ENCODE measurements at regions not wholly inside any gene's neighbourhood (a gene's known extent, or its start where the extent isn't known, plus 50 kb on each side); places are given as distances from the start of the nearest gene placed in this dataset.
"Not testable (repeated sequence)": the region's sequence is repeated elsewhere in the genome, so short reads cannot be mapped to it uniquely, and the experiment has no call there.

GRCh38 chr7:16960337-16960965 lies 78.7 kb upstream of the AGR3 start:
- DNase-seq: no peak
- H3K27me3 Mint-ChIP-seq: no peaks in the 10 kb centered on the region
- H3K9me3 Mint-ChIP-seq: no peaks in the 10 kb centered on the region
- H3K36me3 Mint-ChIP-seq (ENCODE audit: low read depth): no peaks in the 10 kb centered on the region
- no peaks in the 10 kb centered on the region for H3K4me1 Mint-ChIP-seq (ENCODE audit: low read depth)
- ChIA-PET POLR2A (no interaction called here), CTCF (no interaction called here)
- Histone ChIP-seq H3K27ac (ENCODE audit: low read depth in 1 of 2, low read length in 2 of 2) (no peak overlapping the region), H3K27me3 (ENCODE audit: control insufficient read depth in 1 of 2, insufficient read depth in 2 of 2, low read length in 2 of 2) (no peaks in the 10 kb centered on the region), H3K9me3 (ENCODE audit: control insufficient read depth in 1 of 2, insufficient read depth in 1 of 2, low read length in 2 of 2) (no peaks in the 10 kb centered on the region), H3K4me1 (ENCODE audit: insufficient read depth, low read length) (no peaks in the 10 kb centered on the region), H3K36me3 (ENCODE audit: insufficient read depth, low read length) (no peaks in the 10 kb centered on the region), H3K4me3 (ENCODE audit: low read length) (no peak overlapping the region)
- no peak overlapping the region for H3K27ac Mint-ChIP-seq
- intact Hi-C loops (cut with DNase I, micrococcal nuclease): no loop called here
- ATAC-seq (ENCODE audit: poor library complexity): no peak
- no peak overlapping the region for H3K4me3 Mint-ChIP-seq
- TF ChIP-seq CTCF (IDR thresholded peaks at IDR 0.05): no peak

- Mint-ChIP-seq H3K4me3 (no peak overlapping the region), H3K9me3 (no peaks in the 10 kb centered on the region), H3K4me1 (ENCODE audit: low read depth) (no peaks in the 10 kb centered on the region), H3K27ac (no peak overlapping the region), H3K36me3 (ENCODE audit: low read depth) (no peaks in the 10 kb centered on the region), H3K27me3 (no peaks in the 10 kb centered on the region)
- Histone ChIP-seq H3K36me3 (ENCODE audit: insufficient read depth, low read length) (no peaks in the 10 kb centered on the region), H3K4me1 (ENCODE audit: insufficient read depth, low read length) (no peaks in the 10 kb centered on the region), H3K4me3 (ENCODE audit: low read length) (no peak overlapping the region), H3K27ac (ENCODE audit: low read depth in 1 of 2, low read length in 2 of 2) (no peak overlapping the region), H3K27me3 (ENCODE audit: control insufficient read depth in 1 of 2, insufficient read depth in 2 of 2, low read length in 2 of 2) (no peaks in the 10 kb centered on the region), H3K9me3 (ENCODE audit: control insufficient read depth in 1 of 2, insufficient read depth in 1 of 2, low read length in 2 of 2) (peaks cover 0 to 4% of the 10 kb centered on the region in 2 experiments)
- no peak for DNase-seq
- ChIA-PET CTCF (no interaction called here), POLR2A (no interaction called here)
- TF ChIP-seq CTCF (IDR thresholded peaks at IDR 0.05): no peak
- intact Hi-C loops (cut with DNase I, micrococcal nuclease): no loop called here
- no peak for ATAC-seq (ENCODE audit: poor library complexity)
These were observed 79.9 kb upstream of the AGR3 start for GRCh38 chr7:16961641-16962040.

- intact Hi-C loops (cut with DNase I, micrococcal nuclease): no loop called here
- Mint-ChIP-seq H3K4me3 (no peak overlapping the region), H3K36me3 (ENCODE audit: low read depth) (no peaks in the 10 kb centered on the region), H3K27me3 (no peaks in the 10 kb centered on the region), H3K9me3 (no peaks in the 10 kb centered on the region), H3K27ac (no peak overlapping the region), H3K4me1 (ENCODE audit: low read depth) (no peaks in the 10 kb centered on the region)
- no peaks in the 10 kb centered on the region for H3K4me1 ChIP-seq (ENCODE audit: insufficient read depth, low read length)
- no peaks in the 10 kb centered on the region for H3K36me3 ChIP-seq (ENCODE audit: insufficient read depth, low read length)
- H3K9me3 ChIP-seq (ENCODE audit: control insufficient read depth in 1 of 2, insufficient read depth in 1 of 2, low read length in 2 of 2): peaks cover 0 to 4% of the 10 kb centered on the region in 2 experiments
- H3K27me3 ChIP-seq (ENCODE audit: control insufficient read depth in 1 of 2, insufficient read depth in 2 of 2, low read length in 2 of 2): no peaks in the 10 kb centered on the region
- H3K4me3 ChIP-seq (ENCODE audit: low read length): no peak overlapping the region
- POLR2A ChIA-PET: no interaction called here
- CTCF ChIA-PET: no interaction called here
- ATAC-seq (ENCODE audit: poor library complexity) (no peak), DNase-seq (no peak)
- H3K27ac ChIP-seq (ENCODE audit: low read depth in 1 of 2, low read length in 2 of 2): no peak overlapping the region
- no peak for TF ChIP-seq CTCF (IDR thresholded peaks at IDR 0.05)
These were observed 81.3 kb upstream of the AGR3 start for GRCh38 chr7:16963044-16963443.

- CTCF ChIA-PET: not testable (repeated sequence)
- POLR2A ChIA-PET: interaction anchor here (1.0 kb wide), 1 partner anchor 10 kb away, joined by 3 read pairs; no protein-coding TSS in a partner anchor
These were observed 83.9 kb upstream of the AGR3 start for GRCh38 chr7:16965697-16966096.

More at GRCh38 chr7:16965697-16966096, 83.9 kb upstream of the AGR3 start:
- intact Hi-C loops (cut with DNase I, micrococcal nuclease); H3K4me3 Mint-ChIP-seq; H3K9me3 Mint-ChIP-seq; H3K27ac ChIP-seq (ENCODE audit: low read depth in 1 of 2, low read length in 2 of 2); H3K4me3 ChIP-seq (ENCODE audit: low read length); H3K36me3 ChIP-seq (ENCODE audit: insufficient read depth, low read length); H3K9me3 ChIP-seq (ENCODE audit: control insufficient read depth in 1 of 2, insufficient read depth in 1 of 2, low read length in 2 of 2); H3K36me3 Mint-ChIP-seq (ENCODE audit: low read depth); H3K27me3 ChIP-seq (ENCODE audit: control insufficient read depth in 1 of 2, insufficient read depth in 2 of 2, low read length in 2 of 2); H3K27ac Mint-ChIP-seq; H3K27me3 Mint-ChIP-seq; H3K4me1 ChIP-seq (ENCODE audit: insufficient read depth, low read length); H3K4me1 Mint-ChIP-seq (ENCODE audit: low read depth); ATAC-seq (ENCODE audit: poor library complexity); DNase-seq: not testable (repeated sequence)

Measured in CD4-positive, alpha-beta T cell (primary cell).